K562 (cell line): ENCODE measurements at regions not wholly inside any gene's neighbourhood (a gene's known extent, or its start where the extent isn't known, plus 50 kb on each side); places are given as distances from the start of the nearest gene placed in this dataset.

Source experiments
- ATF7 ChIP-seq: fragments of 450-650 bp; IDR thresholded peaks from 2 replicates; pipeline ENCODE4 v1.7.1; 2014; ENCODE audit warnings: mild to moderate bottlenecking, moderate library complexity
- HNRNPLL ChIP-seq: fragments of 200-400 bp; formaldehyde crosslinking; IDR thresholded peaks from 2 replicates; pipeline ENCODE4 v1.6.1; 2017; ENCODE audit warnings: low read length, low read depth, mild to moderate bottlenecking; ENCODE audit not compliant: poor library complexity, severe bottlenecking
- JUN ChIP-seq, 2 experiments: sonication (generic) in 1 of 2; formaldehyde crosslinking in 1 of 2; IDR thresholded peaks; 2 replicates each; pipeline versions ENCODE4 v1.6.1 to v1.8.0; 2012 to 2022; ENCODE audit warnings: borderline replicate concordance in 2 of 2, mild to moderate bottlenecking in 2 of 2, improper control_type of control experiment in 1 of 2, low read depth in 1 of 2, low read length in 1 of 2, missing genetic modification reagents in 1 of 2
- NCOA1 ChIP-seq: fragments of 450-650 bp; IDR thresholded peaks from 2 replicates; pipeline ENCODE4 v1.6.1; 2016; ENCODE audit warnings: low read depth
- RB1 ChIP-seq: fragments of 450-650 bp; IDR thresholded peaks from 2 replicates; pipeline ENCODE4 v1.6.1; 2017; ENCODE audit warnings: low read depth, mild to moderate bottlenecking
- SMARCC2 ChIP-seq: fragments of 450-650 bp; IDR thresholded peaks from 2 replicates; pipeline ENCODE4 v1.6.1; 2017; ENCODE audit warnings: antibody characterized with exemption, moderate library complexity, mild to moderate bottlenecking, low read depth
- YY1 ChIP-seq, 3 experiments: IDR thresholded peaks; 2 replicates each; pipeline ENCODE4 v1.6.1; 2011; ENCODE audit warnings: low read length in 2 of 3, mild to moderate bottlenecking in 2 of 3, moderate library complexity in 2 of 3, borderline replicate concordance in 1 of 3, control low read depth in 1 of 3, low read depth in 1 of 3; ENCODE audit not compliant: insufficient read depth in 3 of 3, insufficient replicate concordance in 2 of 3, control insufficient read depth in 1 of 3, insufficient read length in 1 of 3; ENCODE audit errors: extremely low read depth in 1 of 3
- ZKSCAN8 ChIP-seq: fragments of 200-800 bp; sonication (Bioruptor generic); IDR thresholded peaks from 2 replicates; pipeline ENCODE4 v1.6.1; 2016; ENCODE audit warnings: missing genetic modification characterization, missing compliant biosample characterization
- TF ChIP-seq, protein P1 (sequence below): sonication (generic); formaldehyde crosslinking; IDR thresholded peaks from 2 replicates; pipeline ENCODE4 v1.8.0; 2022; ENCODE audit warnings: mild to moderate bottlenecking, missing genetic modification reagents
- TF ChIP-seq, protein P2 (sequence below): fragments of 250-450 bp; sonication (Bioruptor Pico); IDR thresholded peaks from 2 replicates; pipeline ENCODE4 v1.8.0; 2022; ENCODE audit warnings: moderate library complexity, mild to moderate bottlenecking, inconsistent platforms
- TF ChIP-seq, protein P3 (sequence below): sonication (generic); formaldehyde crosslinking; IDR thresholded peaks from 2 replicates; pipeline ENCODE4 v1.8.1; 2022; ENCODE audit warnings: missing genetic modification reagents

DNA sequence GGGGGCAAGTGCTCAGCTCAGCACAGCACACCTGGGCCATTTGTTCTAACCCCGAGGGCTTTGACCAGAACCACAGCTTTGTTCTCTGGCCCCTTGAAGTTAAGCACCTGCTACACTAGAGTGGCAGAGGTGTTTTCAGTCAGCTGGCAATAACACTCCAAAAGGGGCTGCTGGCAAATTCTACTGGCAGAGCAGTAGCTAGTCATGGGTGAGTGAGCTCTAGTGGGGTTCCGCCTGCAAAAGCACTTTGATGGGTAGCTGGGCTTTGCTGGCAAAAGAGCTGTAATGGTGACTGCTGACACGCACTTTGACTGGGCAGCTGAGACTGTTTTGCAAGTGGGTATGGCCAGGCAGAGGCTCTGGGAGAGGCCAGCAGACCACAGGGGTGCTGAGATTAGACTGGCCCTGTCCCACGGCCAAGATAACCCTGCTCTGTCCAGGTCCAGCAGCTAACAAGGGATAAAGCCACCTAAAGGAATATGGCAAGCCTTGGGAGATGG lies 65.2 kb upstream of the TENT5D start:
- no peak for TF ChIP-seq ATF7
- TF ChIP-seq RB1 = no peak
- no peak for TF ChIP-seq YY1 (IDR thresholded peaks at IDR 0.05; ENCODE audit: borderline replicate concordance in 1 of 3, control insufficient read depth in 1 of 3, extremely low read depth in 1 of 3, insufficient read depth in 3 of 3, insufficient read length in 1 of 3, insufficient replicate concordance in 2 of 3, low read depth in 1 of 3, low read length in 2 of 3)
- TF ChIP-seq HNRNPLL = no peak
- TF ChIP-seq, protein P1, sequence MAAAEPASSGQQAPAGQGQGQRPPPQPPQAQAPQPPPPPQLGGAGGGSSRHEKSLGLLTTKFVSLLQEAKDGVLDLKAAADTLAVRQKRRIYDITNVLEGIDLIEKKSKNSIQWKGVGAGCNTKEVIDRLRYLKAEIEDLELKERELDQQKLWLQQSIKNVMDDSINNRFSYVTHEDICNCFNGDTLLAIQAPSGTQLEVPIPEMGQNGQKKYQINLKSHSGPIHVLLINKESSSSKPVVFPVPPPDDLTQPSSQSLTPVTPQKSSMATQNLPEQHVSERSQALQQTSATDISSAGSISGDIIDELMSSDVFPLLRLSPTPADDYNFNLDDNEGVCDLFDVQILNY = no peak
- TF ChIP-seq, protein P2, sequence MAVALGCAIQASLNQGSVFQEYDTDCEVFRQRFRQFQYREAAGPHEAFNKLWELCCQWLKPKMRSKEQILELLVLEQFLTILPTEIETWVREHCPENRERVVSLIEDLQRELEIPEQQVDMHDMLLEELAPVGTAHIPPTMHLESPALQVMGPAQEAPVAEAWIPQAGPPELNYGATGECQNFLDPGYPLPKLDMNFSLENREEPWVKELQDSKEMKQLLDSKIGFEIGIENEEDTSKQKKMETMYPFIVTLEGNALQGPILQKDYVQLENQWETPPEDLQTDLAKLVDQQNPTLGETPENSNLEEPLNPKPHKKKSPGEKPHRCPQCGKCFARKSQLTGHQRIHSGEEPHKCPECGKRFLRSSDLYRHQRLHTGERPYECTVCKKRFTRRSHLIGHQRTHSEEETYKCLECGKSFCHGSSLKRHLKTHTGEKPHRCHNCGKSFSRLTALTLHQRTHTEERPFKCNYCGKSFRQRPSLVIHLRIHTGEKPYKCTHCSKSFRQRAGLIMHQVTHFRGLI (CRISPR knock-in tag) = no peak
- TF ChIP-seq, protein P3, sequence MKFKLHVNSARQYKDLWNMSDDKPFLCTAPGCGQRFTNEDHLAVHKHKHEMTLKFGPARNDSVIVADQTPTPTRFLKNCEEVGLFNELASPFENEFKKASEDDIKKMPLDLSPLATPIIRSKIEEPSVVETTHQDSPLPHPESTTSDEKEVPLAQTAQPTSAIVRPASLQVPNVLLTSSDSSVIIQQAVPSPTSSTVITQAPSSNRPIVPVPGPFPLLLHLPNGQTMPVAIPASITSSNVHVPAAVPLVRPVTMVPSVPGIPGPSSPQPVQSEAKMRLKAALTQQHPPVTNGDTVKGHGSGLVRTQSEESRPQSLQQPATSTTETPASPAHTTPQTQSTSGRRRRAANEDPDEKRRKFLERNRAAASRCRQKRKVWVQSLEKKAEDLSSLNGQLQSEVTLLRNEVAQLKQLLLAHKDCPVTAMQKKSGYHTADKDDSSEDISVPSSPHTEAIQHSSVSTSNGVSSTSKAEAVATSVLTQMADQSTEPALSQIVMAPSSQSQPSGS = no peak
- TF ChIP-seq ZKSCAN8 = no peak
- TF ChIP-seq JUN (IDR thresholded peaks at IDR 0.05; ENCODE audit: borderline replicate concordance, low read depth, low read length) = no peak
- no peak for TF ChIP-seq JUN (CRISPR knock-in tag; IDR thresholded peaks at IDR 0.05; ENCODE audit: borderline replicate concordance)
- TF ChIP-seq SMARCC2 = no peak
- TF ChIP-seq NCOA1 = no peak
